ENCODE measurements at regions not wholly inside any gene's neighbourhood (a gene's known extent, or its start where the extent isn't known, plus 50 kb on each side); places are given as distances from the start of the nearest gene placed in this dataset.

- TF ChIP-seq ATF2 (IDR thresholded peaks at IDR 0.05; ENCODE audit: low read length) (no peak), ATF3 (IDR thresholded peaks at IDR 0.05; ENCODE audit: insufficient read depth, low read depth, low read length) (no peak)
Observed at GRCh38 chr15:70589728-70590127, 173.6 kb downstream of the UACA start (continued).

All from H1 (cell line).